GM23338 (cell line): ENCODE measurements at regions not wholly inside any gene's neighbourhood (a gene's known extent, or its start where the extent isn't known, plus 50 kb on each side); places are given as distances from the start of the nearest gene placed in this dataset.

Experiments
- ATAC-seq: fragments of 200-7000 bp; cut with Tn5 transposase; 3 replicates; pipeline ENCODE4 v1.9.1; 2020
- DNase-seq: peaks from one replicate; pipeline ENCODE4 v3.0.0-alpha.2; 2015; ENCODE audit warnings: low spot score
- H2AFZ ChIP-seq: fragments of 200-600 bp; sonication (generic); 2 replicates; pipeline ENCODE4 v1.8.0; 2016; ENCODE audit warnings: antibody characterized with exemption, mild to moderate bottlenecking, moderate library complexity
- H3F3A ChIP-seq: fragments of 200-600 bp; sonication (generic); replicated peaks from 2 replicates; pipeline ENCODE4 v1.8.0; 2017; ENCODE audit warnings: antibody characterized with exemption, mixed run types, low read depth
- H3K27ac ChIP-seq: fragments of 200-600 bp; sonication (generic); 2 replicates; pipeline ENCODE4 v1.6.1; 2016; ENCODE audit warnings: low read depth
- H3K27me3 ChIP-seq: fragments of 200-600 bp; sonication (generic); 2 replicates; pipeline ENCODE4 v1.8.0; 2016; ENCODE audit warnings: mild to moderate bottlenecking, mixed run types, moderate library complexity; ENCODE audit not compliant: insufficient read depth
- H3K36me3 ChIP-seq: fragments of 200-600 bp; sonication (generic); 2 replicates; pipeline ENCODE4 v1.8.0; 2016; ENCODE audit warnings: mild to moderate bottlenecking; ENCODE audit not compliant: insufficient read depth
- H3K4me1 ChIP-seq: fragments of 200-600 bp; sonication (generic); 2 replicates; pipeline ENCODE4 v1.8.0; 2016; ENCODE audit warnings: mild to moderate bottlenecking, moderate library complexity; ENCODE audit not compliant: insufficient read depth
- H3K4me2 ChIP-seq: fragments of 200-600 bp; sonication (generic); 2 replicates; pipeline ENCODE4 v1.7.1; 2017; ENCODE audit warnings: mixed run types
- H3K4me3 ChIP-seq: fragments of 200-600 bp; sonication (generic); 2 replicates; pipeline ENCODE4 v1.6.1; 2016; ENCODE audit warnings: mixed run types
- H3K79me2 ChIP-seq: fragments of 200-600 bp; sonication (generic); replicated peaks from 2 replicates; pipeline ENCODE4 v1.8.0; 2017; ENCODE audit warnings: mild to moderate bottlenecking; ENCODE audit not compliant: insufficient read depth
- H3K9me2 ChIP-seq: fragments of 200-600 bp; sonication (generic); 2 replicates; pipeline ENCODE4 v1.8.0; 2017; ENCODE audit not compliant: insufficient read depth
- H4K20me1 ChIP-seq: fragments of 200-600 bp; sonication (generic); replicated peaks from 2 replicates; pipeline ENCODE4 v1.8.0; 2017; ENCODE audit warnings: mild to moderate bottlenecking; ENCODE audit not compliant: insufficient read depth
- H3K27ac Mint-ChIP-seq: 2 replicates; pipeline ENCODE4 v1.8.0; 2020; ENCODE audit warnings: inconsistent platforms, mild to moderate bottlenecking, moderate library complexity, mixed read lengths
- H3K27me3 Mint-ChIP-seq: 3 replicates; pipeline ENCODE4 v1.8.0; 2022; ENCODE audit warnings: low read depth, mild to moderate bottlenecking, moderate library complexity, mixed read lengths, inconsistent platforms; ENCODE audit not compliant: insufficient read depth, poor library complexity
- H3K36me3 Mint-ChIP-seq: 3 replicates; pipeline ENCODE4 v1.8.0; 2021; ENCODE audit warnings: low read depth, mild to moderate bottlenecking, inconsistent platforms, moderate library complexity, mixed read lengths
- H3K4me1 Mint-ChIP-seq: 3 replicates; pipeline ENCODE4 v1.8.0; 2020; ENCODE audit warnings: mild to moderate bottlenecking, inconsistent platforms, mixed read lengths
- H3K4me3 Mint-ChIP-seq: 3 replicates; pipeline ENCODE4 v1.8.0; 2021; ENCODE audit warnings: moderate library complexity, mild to moderate bottlenecking, inconsistent platforms, mixed read lengths
- H3K9me3 Mint-ChIP-seq: 3 replicates; pipeline ENCODE4 v1.8.0; 2020; ENCODE audit warnings: moderate library complexity, mild to moderate bottlenecking, inconsistent platforms, mixed read lengths
- CREB1 ChIP-seq: fragments of 250-450 bp; sonication (Bioruptor Pico); IDR thresholded peaks from 2 replicates; pipeline ENCODE4 v1.5.0; 2020; ENCODE audit warnings: low read depth, mild to moderate bottlenecking, moderate library complexity
- TF ChIP-seq, protein P1 (sequence below): fragments of 250-450 bp; sonication (Bioruptor Pico); IDR thresholded peaks from 2 replicates; pipeline ENCODE4 v1.5.0; 2020; ENCODE audit warnings: mild to moderate bottlenecking, moderate library complexity
- TF ChIP-seq, protein P2 (sequence below): IDR thresholded peaks from 2 replicates; pipeline ENCODE4 v1.6.1; 2016; ENCODE audit warnings: antibody characterized with exemption

DNA sequence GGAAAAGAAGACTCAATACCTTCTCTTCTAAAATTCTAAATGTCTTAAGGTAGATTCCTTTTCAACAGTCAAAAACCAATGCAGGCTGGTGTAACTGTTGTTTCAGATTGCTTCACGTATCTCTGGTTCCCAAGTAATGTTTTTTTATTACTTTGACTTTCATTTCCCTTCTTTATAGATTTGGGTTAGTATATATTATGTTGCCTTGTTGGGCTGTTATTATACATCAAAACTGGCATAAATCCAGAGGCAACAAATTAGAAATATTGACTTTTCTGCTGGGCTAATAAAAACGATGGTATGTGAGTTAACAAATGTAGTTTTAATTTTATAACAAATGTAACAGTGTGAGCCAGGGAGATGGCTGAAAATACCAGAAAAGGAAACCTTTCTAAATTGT, 444.7 kb upstream of the TENM3 start:
- Histone ChIP-seq H3K4me2 (no peak overlapping the region), H3K79me2 (no peaks in the 10 kb centered on the region), H3K4me1 (peaks cover 9% of the 10 kb centered on the region), H3K4me3 (no peak overlapping the region), H2AFZ (no peak overlapping the region), H3K27me3 (no peaks in the 10 kb centered on the region), H3K9me2 (no peaks in the 10 kb centered on the region), H3K36me3 (no peaks in the 10 kb centered on the region), H4K20me1 (no peaks in the 10 kb centered on the region), H3F3A (no peaks in the 10 kb centered on the region), H3K27ac (no peak overlapping the region)
- H3K36me3 Mint-ChIP-seq = peaks cover 3% of the 10 kb centered on the region; the same call in 1 of the 3 replicates
- H3K4me1 Mint-ChIP-seq = peaks cover 7% of the 10 kb centered on the region
- ATAC-seq (no peak), DNase-seq (no peak)
- H3K27ac Mint-ChIP-seq = no peak overlapping the region
- TF ChIP-seq, protein P1, sequence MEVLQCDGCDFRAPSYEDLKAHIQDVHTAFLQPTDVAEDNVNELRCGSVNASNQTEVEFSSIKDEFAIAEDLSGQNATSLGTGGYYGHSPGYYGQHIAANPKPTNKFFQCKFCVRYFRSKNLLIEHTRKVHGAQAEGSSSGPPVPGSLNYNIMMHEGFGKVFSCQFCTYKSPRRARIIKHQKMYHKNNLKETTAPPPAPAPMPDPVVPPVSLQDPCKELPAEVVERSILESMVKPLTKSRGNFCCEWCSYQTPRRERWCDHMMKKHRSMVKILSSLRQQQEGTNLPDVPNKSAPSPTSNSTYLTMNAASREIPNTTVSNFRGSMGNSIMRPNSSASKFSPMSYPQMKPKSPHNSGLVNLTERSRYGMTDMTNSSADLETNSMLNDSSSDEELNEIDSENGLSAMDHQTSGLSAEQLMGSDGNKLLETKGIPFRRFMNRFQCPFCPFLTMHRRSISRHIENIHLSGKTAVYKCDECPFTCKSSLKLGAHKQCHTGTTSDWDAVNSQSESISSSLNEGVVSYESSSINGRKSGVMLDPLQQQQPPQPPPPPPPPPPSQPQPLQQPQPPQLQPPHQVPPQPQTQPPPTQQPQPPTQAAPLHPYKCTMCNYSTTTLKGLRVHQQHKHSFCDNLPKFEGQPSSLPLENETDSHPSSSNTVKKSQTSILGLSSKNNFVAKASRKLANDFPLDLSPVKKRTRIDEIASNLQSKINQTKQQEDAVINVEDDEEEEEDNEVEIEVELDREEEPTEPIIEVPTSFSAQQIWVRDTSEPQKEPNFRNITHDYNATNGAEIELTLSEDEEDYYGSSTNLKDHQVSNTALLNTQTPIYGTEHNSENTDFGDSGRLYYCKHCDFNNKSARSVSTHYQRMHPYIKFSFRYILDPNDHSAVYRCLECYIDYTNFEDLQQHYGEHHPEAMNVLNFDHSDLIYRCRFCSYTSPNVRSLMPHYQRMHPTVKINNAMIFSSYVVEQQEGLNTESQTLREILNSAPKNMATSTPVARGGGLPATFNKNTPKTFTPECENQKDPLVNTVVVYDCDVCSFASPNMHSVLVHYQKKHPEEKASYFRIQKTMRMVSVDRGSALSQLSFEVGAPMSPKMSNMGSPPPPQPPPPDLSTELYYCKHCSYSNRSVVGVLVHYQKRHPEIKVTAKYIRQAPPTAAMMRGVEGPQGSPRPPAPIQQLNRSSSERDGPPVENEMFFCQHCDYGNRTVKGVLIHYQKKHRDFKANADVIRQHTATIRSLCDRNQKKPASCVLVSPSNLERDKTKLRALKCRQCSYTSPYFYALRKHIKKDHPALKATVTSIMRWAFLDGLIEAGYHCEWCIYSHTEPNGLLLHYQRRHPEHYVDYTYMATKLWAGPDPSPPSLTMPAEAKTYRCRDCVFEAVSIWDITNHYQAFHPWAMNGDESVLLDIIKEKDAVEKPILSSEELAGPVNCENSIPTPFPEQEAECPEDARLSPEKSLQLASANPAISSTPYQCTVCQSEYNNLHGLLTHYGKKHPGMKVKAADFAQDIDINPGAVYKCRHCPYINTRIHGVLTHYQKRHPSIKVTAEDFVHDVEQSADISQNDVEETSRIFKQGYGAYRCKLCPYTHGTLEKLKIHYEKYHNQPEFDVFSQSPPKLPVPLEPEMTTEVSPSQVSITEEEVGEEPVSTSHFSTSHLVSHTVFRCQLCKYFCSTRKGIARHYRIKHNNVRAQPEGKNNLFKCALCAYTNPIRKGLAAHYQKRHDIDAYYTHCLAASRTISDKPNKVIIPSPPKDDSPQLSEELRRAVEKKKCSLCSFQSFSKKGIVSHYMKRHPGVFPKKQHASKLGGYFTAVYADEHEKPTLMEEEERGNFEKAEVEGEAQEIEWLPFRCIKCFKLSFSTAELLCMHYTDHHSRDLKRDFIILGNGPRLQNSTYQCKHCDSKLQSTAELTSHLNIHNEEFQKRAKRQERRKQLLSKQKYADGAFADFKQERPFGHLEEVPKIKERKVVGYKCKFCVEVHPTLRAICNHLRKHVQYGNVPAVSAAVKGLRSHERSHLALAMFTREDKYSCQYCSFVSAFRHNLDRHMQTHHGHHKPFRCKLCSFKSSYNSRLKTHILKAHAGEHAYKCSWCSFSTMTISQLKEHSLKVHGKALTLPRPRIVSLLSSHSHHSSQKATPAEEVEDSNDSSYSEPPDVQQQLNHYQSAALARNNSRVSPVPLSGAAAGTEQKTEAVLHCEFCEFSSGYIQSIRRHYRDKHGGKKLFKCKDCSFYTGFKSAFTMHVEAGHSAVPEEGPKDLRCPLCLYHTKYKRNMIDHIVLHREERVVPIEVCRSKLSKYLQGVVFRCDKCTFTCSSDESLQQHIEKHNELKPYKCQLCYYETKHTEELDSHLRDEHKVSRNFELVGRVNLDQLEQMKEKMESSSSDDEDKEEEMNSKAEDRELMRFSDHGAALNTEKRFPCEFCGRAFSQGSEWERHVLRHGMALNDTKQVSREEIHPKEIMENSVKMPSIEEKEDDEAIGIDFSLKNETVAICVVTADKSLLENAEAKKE = no peak
- no peaks in the 10 kb centered on the region; the same call in 2 of the 3 replicates for H3K9me3 Mint-ChIP-seq
- no peaks in the 10 kb centered on the region for H3K27me3 Mint-ChIP-seq
- no peak overlapping the region for H3K4me3 Mint-ChIP-seq

DNA sequence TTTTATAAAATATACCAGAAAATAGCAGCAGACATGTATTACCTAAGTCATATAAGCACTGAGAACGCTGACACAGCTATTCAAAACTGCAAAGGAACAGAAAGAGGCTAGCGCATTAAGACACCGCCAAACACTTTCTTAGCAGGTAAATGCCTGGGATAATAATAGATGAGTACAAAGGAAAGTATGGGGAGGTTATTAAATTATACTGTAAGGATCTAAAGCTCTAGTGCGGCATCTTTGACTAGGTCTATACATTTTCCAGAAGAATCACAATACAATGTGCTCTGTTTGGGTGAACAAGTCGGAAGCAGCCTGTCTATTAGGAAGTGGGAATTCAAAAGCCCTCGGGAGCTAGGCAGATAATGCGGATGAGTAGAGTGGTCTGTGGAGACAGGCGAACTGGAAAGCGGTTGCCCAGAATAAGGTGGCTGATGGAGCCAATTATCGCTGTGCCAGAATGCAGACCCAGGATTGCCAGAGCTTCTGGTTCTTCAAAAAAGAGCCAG, 443.6 kb upstream of the TENM3 start:
- no peak overlapping the region for H3K27ac ChIP-seq
- H3K36me3 Mint-ChIP-seq = peaks cover 3% of the 10 kb centered on the region; the same call in 1 of the 3 replicates

More for the DNA sequence above, 443.6 kb upstream of the TENM3 start:
- Histone ChIP-seq H3K36me3 (no peaks in the 10 kb centered on the region), H3K27me3 (no peaks in the 10 kb centered on the region), H3K4me3 (no peak overlapping the region), H4K20me1 (no peaks in the 10 kb centered on the region), H3K4me1 (0 out of 2 replicates have a peak, but pooled peaks cover 2% of the 10 kb centered on the region), H3F3A (no peaks in the 10 kb centered on the region), H2AFZ (no peak overlapping the region), H3K79me2 (no peaks in the 10 kb centered on the region), H3K4me2 (no peak overlapping the region), H3K9me2 (no peaks in the 10 kb centered on the region)
- ATAC-seq = no peak
- Mint-ChIP-seq H3K4me3 (no peak overlapping the region), H3K27ac (no peak overlapping the region), H3K27me3 (no peaks in the 10 kb centered on the region), H3K4me1 (peaks cover 3% of the 10 kb centered on the region; the same call in 2 of the 3 replicates), H3K9me3 (no peaks in the 10 kb centered on the region)
- DNase-seq = no peak
- TF ChIP-seq, protein P2, sequence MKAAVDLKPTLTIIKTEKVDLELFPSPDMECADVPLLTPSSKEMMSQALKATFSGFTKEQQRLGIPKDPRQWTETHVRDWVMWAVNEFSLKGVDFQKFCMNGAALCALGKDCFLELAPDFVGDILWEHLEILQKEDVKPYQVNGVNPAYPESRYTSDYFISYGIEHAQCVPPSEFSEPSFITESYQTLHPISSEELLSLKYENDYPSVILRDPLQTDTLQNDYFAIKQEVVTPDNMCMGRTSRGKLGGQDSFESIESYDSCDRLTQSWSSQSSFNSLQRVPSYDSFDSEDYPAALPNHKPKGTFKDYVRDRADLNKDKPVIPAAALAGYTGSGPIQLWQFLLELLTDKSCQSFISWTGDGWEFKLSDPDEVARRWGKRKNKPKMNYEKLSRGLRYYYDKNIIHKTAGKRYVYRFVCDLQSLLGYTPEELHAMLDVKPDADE = no peak
- no peak for TF ChIP-seq CREB1
